ENCODE measurements at regions not wholly inside any gene's neighbourhood (a gene's known extent, or its start where the extent isn't known, plus 50 kb on each side); places are given as distances from the start of the nearest gene placed in this dataset.

DNA sequence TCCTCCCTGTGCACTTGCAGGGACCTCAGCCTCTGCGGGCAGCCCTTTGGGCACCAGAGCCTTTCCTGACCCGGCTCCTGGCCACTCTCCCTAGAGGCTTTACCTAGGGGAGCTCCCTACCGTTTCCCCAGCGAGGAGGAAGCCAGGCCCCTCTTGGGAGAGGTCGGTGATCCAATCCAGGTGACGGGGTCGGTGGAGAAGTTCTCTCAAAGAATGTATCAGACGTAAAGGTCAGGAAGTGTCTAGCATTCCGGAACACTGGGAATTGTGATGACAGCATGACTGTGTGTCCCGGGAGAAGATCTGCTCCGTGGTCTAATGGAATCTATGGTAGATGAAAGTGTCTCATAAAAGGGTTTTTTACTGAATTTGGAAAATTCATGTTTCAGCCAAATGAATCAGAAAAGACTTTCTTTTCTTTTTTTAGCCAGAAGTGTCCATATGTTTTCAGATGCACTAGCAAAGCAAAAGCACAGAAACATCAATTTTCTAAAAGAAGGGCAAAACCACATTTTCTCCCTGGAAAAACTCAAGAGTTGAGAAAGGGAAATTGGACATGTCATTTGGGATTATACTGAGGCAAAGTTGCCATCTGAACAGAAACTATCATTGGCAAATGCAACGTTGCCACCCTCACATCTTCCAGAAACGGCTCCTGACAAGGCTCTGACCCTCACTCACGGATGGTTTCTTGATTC, 289.4 kb downstream of the THBS2 start:
- Mint-ChIP-seq H3K27me3 (peaks cover 48% of the 10 kb centered on the region in 2 donors), H3K9me3 (no peaks in the 10 kb centered on the region), H3K27ac (no peak overlapping the region), H3K4me1 (ENCODE audit: low read depth in 2 of 2) (no peaks in the 10 kb centered on the region), H3K36me3 (ENCODE audit: insufficient read depth) (no peaks in the 10 kb centered on the region), H3K4me3 (no peak overlapping the region)
- no peak for ATAC-seq (replicated peaks)
- DNase-seq: no peak

DNA sequence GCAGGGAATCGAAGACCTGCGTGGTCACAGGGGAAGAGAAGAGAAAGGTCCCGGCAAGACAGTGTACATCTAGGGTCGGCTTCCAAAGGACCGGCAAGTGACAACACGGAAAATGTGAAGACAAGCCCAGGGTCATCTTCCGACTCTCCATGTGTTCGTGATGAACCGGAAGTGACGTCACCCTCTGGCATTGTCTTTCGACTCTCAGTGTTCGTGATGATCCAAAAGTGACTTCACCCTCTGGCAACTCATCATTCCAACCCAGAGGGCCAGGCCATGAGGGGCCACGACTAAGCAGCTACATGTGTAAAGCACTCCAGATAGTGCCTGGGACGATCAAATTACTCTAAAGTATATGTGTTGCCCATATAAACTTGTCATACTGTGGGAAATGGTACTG, 290.8 kb downstream of the THBS2 start:
- Mint-ChIP-seq H3K36me3 (ENCODE audit: insufficient read depth) (no peaks in the 10 kb centered on the region), H3K9me3 (no peaks in the 10 kb centered on the region), H3K4me3 (no peak overlapping the region), H3K4me1 (ENCODE audit: low read depth in 2 of 2) (no peaks in the 10 kb centered on the region), H3K27ac (no peak overlapping the region), H3K27me3 (peaks cover 48 to 54% of the 10 kb centered on the region in 2 donors)
- ATAC-seq (replicated peaks) (no peak), DNase-seq (no peak)

DNA sequence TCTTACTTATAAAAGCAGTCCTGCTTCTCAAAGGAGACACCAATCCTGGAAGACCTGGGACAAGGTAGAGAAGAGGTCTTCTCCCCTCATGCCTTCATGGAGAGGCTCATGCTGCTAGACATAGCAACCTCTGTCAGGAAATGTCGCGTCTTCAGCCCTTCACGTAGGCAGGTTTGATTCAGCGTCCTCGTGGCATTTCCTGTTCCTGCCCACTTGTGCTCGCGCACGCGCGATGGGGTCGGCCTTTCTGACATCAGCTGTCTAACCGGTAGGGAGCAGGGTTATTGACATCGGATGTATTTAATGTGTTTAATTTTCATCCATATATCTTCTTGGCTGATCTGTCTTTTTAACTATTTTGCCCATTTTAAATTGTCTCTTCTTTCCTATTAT, 292.4 kb downstream of the THBS2 start:
- H3K27me3 Mint-ChIP-seq: peaks cover 53 to 66% of the 10 kb centered on the region in 2 donors
- no peaks in the 10 kb centered on the region for H3K36me3 Mint-ChIP-seq (ENCODE audit: insufficient read depth)
- H3K4me3 Mint-ChIP-seq: no peak overlapping the region
- no peak for ATAC-seq (replicated peaks)
- H3K27ac Mint-ChIP-seq: no peak overlapping the region
- no peak for DNase-seq
- H3K9me3 Mint-ChIP-seq: no peaks in the 10 kb centered on the region
- peaks cover 3 to 4% of the 10 kb centered on the region in 2 donors for H3K4me1 Mint-ChIP-seq (ENCODE audit: low read depth in 2 of 2)

DNA sequence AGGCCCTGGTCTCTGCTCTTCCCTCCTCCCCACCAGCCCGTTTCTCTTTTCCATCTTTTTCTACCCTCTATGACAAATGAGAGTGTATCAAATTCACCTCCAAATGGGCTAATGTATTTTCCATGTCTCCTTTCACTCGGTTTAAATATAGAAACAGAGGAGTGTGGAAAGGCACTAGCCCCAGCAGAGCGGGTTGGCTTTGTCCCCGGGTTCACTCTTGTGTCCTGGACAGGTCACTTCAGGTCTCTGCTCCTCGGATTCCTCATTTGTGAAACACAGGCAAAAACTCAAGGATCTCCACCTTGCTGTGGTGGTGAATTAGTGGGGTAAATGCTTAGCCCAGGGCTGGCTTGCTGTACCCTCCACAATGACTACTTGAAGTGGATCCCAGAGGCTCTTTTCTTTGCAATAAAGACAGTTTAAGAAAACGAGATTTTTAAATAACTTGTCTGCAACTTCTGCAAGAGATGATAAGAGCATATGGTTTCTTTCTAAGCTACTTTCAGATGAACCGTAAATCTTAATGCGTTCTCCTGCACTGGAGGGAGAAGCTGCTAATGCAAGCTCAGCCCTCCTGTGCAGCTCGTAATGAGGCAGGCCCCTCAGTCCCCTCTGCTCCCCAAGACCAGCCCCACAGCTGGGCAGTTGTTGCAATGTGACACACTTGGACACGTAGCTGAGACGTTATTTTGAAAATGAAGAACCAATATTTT, 292.9 kb downstream of the THBS2 start:
- ATAC-seq (replicated peaks) (no peak), DNase-seq (no peak)
- H3K4me1 Mint-ChIP-seq (ENCODE audit: low read depth in 2 of 2): peaks cover 3 to 7% of the 10 kb centered on the region in 2 donors
- no peak overlapping the region for H3K27ac Mint-ChIP-seq
- no peaks in the 10 kb centered on the region for H3K9me3 Mint-ChIP-seq
- H3K36me3 Mint-ChIP-seq (ENCODE audit: insufficient read depth): no peaks in the 10 kb centered on the region
- no peak overlapping the region for H3K4me3 Mint-ChIP-seq
- peaks cover 53 to 68% of the 10 kb centered on the region in 2 donors for H3K27me3 Mint-ChIP-seq

DNA sequence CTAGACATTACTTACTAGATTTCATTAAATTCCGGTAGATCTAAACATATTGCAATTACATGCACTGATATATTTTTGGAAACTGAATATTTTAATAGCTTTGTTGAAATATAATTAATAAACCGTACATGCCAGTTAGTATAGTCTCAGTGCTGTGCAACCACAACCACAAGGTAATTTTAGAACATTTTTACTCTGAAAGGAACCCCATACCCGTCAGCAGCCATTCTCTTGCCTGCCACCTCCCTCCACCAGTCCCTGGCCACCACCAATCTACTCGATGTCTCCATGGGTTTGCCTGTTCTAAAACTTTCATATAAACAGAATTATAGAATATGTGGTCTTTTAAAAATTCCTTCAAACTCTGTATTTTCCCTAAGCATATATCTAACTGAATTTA, 293.9 kb downstream of the THBS2 start:
- no peaks in the 10 kb centered on the region for H3K36me3 Mint-ChIP-seq (ENCODE audit: insufficient read depth)
- H3K9me3 Mint-ChIP-seq: no peaks in the 10 kb centered on the region
- peaks cover 49 to 70% of the 10 kb centered on the region in 2 donors for H3K27me3 Mint-ChIP-seq
- no peak overlapping the region for H3K27ac Mint-ChIP-seq
- DNase-seq (no peak), ATAC-seq (replicated peaks) (no peak)
- peaks cover 3 to 7% of the 10 kb centered on the region in 2 donors for H3K4me1 Mint-ChIP-seq (ENCODE audit: low read depth in 2 of 2)
- no peak overlapping the region for H3K4me3 Mint-ChIP-seq

DNA sequence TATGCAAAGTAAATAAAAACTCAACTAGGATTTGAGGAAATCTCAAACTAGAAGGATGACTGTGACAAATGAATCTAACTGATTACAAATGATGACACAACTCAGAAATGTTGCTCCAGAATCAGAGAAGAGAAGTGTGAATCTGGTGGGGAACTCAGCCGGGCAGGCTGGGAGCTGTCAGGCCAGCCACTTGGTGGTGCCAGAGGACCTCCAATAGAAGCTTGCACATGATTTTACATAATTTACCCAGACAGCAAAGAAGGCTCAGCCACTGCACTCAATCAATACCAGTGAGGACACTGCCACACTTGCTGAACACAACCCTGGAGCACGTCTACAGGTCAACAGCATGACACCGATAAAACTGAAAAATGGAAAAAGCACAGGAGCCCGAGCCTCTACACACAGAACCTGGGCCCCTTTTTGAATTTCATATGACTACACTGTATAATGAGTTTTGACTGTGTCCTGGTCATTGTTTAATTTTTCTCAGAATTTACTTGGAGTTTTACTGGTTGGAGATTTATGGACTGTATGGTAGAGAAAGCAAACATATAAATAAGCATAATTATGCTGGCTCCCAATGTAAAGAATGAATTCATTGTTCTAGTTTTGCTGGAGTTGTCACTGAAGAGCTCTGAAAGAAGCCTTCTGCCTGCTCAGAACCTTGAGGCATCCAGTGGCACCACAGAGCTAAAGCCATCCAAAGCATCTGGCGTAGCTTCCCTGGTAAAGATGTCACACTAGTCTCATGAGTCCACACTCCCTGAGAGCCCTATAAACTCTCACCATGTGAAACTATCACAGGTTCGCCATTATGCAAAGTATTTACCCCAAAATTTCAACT, 296.5 kb downstream of the THBS2 start:
- H3K4me3 Mint-ChIP-seq: no peak overlapping the region
- no peaks in the 10 kb centered on the region for H3K9me3 Mint-ChIP-seq
- ATAC-seq (replicated peaks): peak; percentile 73
- peaks cover 3 to 7% of the 10 kb centered on the region in 2 donors for H3K4me1 Mint-ChIP-seq (ENCODE audit: low read depth in 2 of 2)
- no peaks in the 10 kb centered on the region for H3K36me3 Mint-ChIP-seq (ENCODE audit: insufficient read depth)
- peak overlapping the region in 1 of 2 donors; percentile 16 for H3K27ac Mint-ChIP-seq
- peaks cover 29 to 57% of the 10 kb centered on the region in 2 donors for H3K27me3 Mint-ChIP-seq
- peak; percentile 19 to 61 (median 41) for DNase-seq

DNA sequence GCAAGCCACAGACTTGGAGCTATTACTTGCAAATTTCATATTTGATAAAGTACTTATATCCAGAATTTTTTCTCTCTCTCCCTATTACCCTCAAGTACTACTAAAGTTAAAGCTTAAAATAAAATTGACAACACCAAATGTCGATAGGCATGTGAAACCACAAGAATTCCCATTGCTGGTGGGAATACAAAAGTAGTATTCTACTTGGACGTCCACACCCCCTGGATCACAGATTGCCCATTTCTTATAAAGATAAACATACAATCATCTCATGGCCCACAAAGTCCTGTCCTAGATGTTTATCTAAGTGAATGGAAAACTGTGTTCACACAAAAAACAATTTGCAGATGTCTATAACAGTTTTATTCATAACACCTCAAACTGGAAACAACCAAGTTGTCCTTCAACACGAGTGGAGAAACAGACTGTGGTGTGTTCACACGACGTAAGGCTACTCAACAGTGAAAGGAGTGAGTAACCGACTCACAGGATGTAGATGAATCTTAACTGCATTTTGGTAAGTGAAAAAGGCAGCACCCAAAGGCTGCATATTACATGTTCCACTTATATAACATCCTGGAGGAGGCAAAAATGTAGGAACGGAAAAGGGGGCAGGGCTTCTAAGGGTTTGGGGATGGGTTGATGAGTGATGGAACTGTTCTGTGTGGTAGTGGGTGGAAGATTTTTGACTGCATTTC, 297.4 kb downstream of the THBS2 start:
- Mint-ChIP-seq H3K27me3 (peaks cover 21 to 57% of the 10 kb centered on the region in 2 donors), H3K4me3 (no peak overlapping the region), H3K4me1 (ENCODE audit: low read depth in 2 of 2) (peaks cover 3 to 7% of the 10 kb centered on the region in 2 donors), H3K36me3 (ENCODE audit: insufficient read depth) (no peaks in the 10 kb centered on the region), H3K27ac (peak overlapping the region in 1 of 2 donors; percentile 16), H3K9me3 (no peaks in the 10 kb centered on the region)
- no peak for ATAC-seq (replicated peaks)
- no peak for DNase-seq

DNA sequence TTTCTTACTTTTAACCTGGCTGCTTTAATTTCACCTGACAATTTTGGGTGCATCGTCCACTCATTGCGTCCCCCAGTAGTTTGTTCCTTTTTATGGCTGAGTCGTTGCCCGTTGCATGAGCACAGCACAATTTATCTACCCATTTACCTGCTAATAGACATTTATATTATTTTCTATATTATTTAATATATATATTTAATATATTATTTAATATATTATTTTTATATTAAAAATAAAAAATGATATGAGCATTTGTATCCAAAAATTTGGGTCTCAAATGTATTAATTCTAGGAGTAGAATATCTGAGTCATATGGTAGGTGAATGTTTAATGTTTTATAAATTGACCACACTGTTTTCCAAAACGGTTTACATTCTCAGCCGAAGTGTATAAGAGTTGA, 300.2 kb downstream of the THBS2 start:
- H3K36me3 Mint-ChIP-seq (ENCODE audit: insufficient read depth): no peaks in the 10 kb centered on the region
- no peak overlapping the region for H3K27ac Mint-ChIP-seq
- no peak overlapping the region for H3K4me3 Mint-ChIP-seq
- ATAC-seq (replicated peaks) (no peak), DNase-seq (no peak)
- no peaks in the 10 kb centered on the region for H3K9me3 Mint-ChIP-seq
- H3K4me1 Mint-ChIP-seq (ENCODE audit: low read depth in 2 of 2): peaks cover 3 to 7% of the 10 kb centered on the region in 2 donors
- peaks cover 10 to 66% of the 10 kb centered on the region in 2 donors for H3K27me3 Mint-ChIP-seq

DNA sequence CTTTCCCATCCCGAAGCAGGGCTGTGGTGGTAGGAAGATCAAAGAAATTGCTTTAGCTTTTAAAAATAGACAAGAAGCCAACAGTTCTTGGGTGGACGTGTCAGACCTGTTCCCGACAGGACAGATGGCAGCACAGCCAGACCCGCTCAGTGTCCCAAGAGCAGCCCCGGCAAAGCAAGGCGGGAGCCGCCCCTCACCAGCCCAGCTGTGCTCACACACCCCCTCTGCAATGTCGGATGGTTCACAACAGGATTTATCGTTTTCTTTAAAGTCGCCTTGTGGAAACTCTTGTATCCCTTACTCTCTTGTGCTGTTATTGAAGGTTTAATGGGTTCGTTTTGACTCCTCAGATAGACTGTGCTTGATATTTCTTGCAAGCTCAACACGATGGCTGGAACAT, 302.4 kb downstream of the THBS2 start:
- Mint-ChIP-seq H3K27ac (no peak overlapping the region), H3K4me3 (no peak overlapping the region), H3K4me1 (ENCODE audit: low read depth in 2 of 2) (peaks cover 0 to 6% of the 10 kb centered on the region in 2 donors), H3K27me3 (peaks cover 5 to 58% of the 10 kb centered on the region in 2 donors), H3K9me3 (no peaks in the 10 kb centered on the region), H3K36me3 (ENCODE audit: insufficient read depth) (no peaks in the 10 kb centered on the region)
- ATAC-seq (replicated peaks) (no peak), DNase-seq (no peak)

DNA sequence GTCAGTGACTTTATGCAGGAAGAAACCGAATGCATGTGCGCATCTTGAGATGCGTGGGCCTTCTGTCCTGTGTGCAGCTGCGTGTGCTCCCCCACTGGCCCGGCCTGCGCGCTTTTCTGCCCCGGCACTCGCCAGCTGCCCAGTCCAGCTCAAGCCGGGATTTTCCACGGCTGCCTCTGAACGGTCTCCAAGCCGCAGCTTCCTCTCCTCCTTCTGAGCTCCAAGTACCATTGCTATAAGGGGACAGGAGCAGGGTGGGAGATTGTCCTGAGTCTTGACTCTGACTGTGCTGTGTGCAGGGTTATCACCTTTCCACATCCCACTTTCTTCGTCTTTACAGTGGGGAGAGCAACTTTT, 302.8 kb downstream of the THBS2 start:
- Mint-ChIP-seq H3K4me3 (no peak overlapping the region), H3K9me3 (no peaks in the 10 kb centered on the region), H3K27ac (no peak overlapping the region), H3K27me3 (peaks cover 5 to 56% of the 10 kb centered on the region in 2 donors), H3K36me3 (ENCODE audit: insufficient read depth) (no peaks in the 10 kb centered on the region), H3K4me1 (ENCODE audit: low read depth in 2 of 2) (peaks cover 0 to 7% of the 10 kb centered on the region in 2 donors)
- no peak for ATAC-seq (replicated peaks)
- DNase-seq: no peak

DNA sequence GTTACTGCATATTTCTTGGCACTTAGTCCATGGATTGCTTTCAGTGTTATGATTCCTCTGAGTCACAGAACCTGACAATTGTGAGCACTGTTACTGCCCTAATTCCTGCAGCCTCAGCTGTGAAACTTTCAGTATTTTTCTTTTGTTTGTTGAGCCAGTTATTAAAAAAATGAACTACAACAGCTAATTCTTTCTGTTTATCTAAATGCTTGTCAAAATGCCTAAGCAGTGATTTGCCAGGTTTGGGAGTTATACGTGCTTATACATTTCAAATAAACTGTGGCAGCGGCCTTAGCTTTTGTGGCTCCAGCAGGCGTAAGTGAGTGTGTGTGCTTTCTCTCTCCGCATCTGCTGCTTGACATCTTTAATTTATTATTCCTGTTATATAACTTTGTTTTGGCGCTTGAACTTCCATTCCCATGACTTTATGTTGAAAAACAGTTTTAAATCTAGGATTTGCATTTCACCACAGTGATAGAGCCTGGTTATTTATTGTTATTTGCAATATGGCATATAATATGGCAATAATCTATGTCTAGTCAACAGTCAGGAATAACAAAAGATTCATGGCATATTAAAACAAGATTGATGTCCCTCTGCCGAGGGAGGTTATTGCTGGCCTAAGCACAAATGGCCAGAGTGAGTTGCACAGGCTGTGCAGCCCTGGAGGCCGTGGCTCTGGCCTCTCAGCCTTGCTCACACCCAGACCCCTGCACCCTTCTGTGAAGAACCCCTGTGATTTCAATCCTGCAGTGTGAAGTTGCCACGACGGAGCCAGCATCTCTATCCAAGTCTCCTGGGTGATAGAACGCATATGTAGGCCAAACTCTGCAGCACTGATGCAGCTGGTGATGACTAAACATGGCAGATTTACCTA, 303.4 kb downstream of the THBS2 start:
- Mint-ChIP-seq H3K27ac (no peak overlapping the region), H3K9me3 (no peaks in the 10 kb centered on the region), H3K4me3 (no peak overlapping the region), H3K27me3 (peaks cover 5 to 54% of the 10 kb centered on the region in 2 donors), H3K36me3 (ENCODE audit: insufficient read depth) (no peaks in the 10 kb centered on the region), H3K4me1 (ENCODE audit: low read depth in 2 of 2) (peaks cover 0 to 10% of the 10 kb centered on the region in 2 donors)
- DNase-seq: no peak
- no peak for ATAC-seq (replicated peaks)

DNA sequence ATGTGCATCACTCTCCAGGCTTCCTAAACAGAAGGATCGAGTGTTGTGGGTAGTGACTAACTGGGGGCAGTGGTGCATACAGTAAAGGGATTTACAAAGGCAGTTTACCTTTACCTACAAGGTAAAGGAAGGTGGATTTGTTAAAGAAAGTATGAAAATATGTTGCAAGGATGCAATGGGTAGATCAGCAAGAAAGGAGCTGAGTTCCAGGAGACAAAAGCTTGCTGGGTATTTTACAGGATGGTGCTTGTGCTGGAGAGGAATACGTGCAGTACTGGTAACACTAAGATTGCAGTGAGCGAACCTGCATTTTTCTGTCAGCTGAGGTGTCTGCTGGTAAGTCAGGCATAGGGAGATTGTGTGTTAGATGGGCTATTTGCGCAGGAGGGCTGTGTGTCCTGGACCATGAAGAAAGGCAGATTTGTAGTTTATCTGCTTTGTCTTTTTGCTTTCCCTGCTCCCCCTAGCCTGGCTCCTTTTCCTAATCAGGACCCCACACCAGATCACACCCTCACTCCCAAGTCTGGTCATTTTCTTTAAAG, 304.6 kb downstream of the THBS2 start:
- no peak overlapping the region for H3K27ac Mint-ChIP-seq
- peaks cover 0 to 10% of the 10 kb centered on the region in 2 donors for H3K4me1 Mint-ChIP-seq (ENCODE audit: low read depth in 2 of 2)
- H3K9me3 Mint-ChIP-seq: no peaks in the 10 kb centered on the region
- no peak overlapping the region for H3K4me3 Mint-ChIP-seq
- ATAC-seq (replicated peaks) (no peak), DNase-seq (no peak)
- no peaks in the 10 kb centered on the region for H3K36me3 Mint-ChIP-seq (ENCODE audit: insufficient read depth)
- H3K27me3 Mint-ChIP-seq: peaks cover 5 to 48% of the 10 kb centered on the region in 2 donors

Data from effector memory CD8-positive, alpha-beta T cell (primary cell).